ENCODE measurements at regions not wholly inside any gene's neighbourhood (a gene's known extent, or its start where the extent isn't known, plus 50 kb on each side); places are given as distances from the start of the nearest gene placed in this dataset.
"Not testable (repeated sequence)": the region's sequence is repeated elsewhere in the genome, so short reads cannot be mapped to it uniquely, and the experiment has no call there.

GRCh38 chrX:829145-829544 lies 198.6 kb downstream of the SHOX start:
- DNase-seq = no peak

GRCh38 chrX:828411-828959 lies 197.9 kb downstream of the SHOX start:
- no peak for DNase-seq

GRCh38 chrX:826448-826847 lies 195.9 kb downstream of the SHOX start:
- DNase-seq = no peak

- DNase-seq = no peak
These were observed 195.4 kb downstream of the SHOX start for GRCh38 chrX:825991-826390.

- not testable (repeated sequence) for DNase-seq
These were observed 192.5 kb downstream of the SHOX start for GRCh38 chrX:823073-823472.

- DNase-seq = no peak
These were observed 190.9 kb downstream of the SHOX start for GRCh38 chrX:821327-822107.

GRCh38 chrX:819684-820083 lies 189.1 kb downstream of the SHOX start:
- no peak for DNase-seq

- DNase-seq = no peak
These were observed 187.2 kb downstream of the SHOX start for GRCh38 chrX:817759-818300.

GRCh38 chrX:817147-817546 lies 186.6 kb downstream of the SHOX start:
- DNase-seq = not testable (repeated sequence)

- no peak for DNase-seq
These were observed 185.8 kb downstream of the SHOX start for GRCh38 chrX:816411-816810.

GRCh38 chrX:810186-810585 lies 179.6 kb downstream of the SHOX start:
- DNase-seq = no peak

GRCh38 chrX:809081-809480 lies 178.5 kb downstream of the SHOX start:
- no peak for DNase-seq

- DNase-seq = no peak
These were observed 176.0 kb downstream of the SHOX start for GRCh38 chrX:806586-806985.

GRCh38 chrX:805988-806387 lies 175.4 kb downstream of the SHOX start:
- no peak for DNase-seq

GRCh38 chrX:805103-805670 lies 174.6 kb downstream of the SHOX start:
- DNase-seq = no peak

- no peak for DNase-seq
These were observed 172.3 kb downstream of the SHOX start for GRCh38 chrX:802846-803245.

GRCh38 chrX:799808-800207 lies 169.2 kb downstream of the SHOX start:
- no peak for DNase-seq

- DNase-seq = no peak
These were observed 163.7 kb downstream of the SHOX start for GRCh38 chrX:794311-794710.

GRCh38 chrX:793216-793770 lies 162.7 kb downstream of the SHOX start:
- no peak for DNase-seq

GRCh38 chrX:791479-792034 lies 161.0 kb downstream of the SHOX start:
- DNase-seq = no peak

- no peak for DNase-seq
These were observed 160.3 kb downstream of the SHOX start for GRCh38 chrX:790783-791360.

GRCh38 chrX:790041-790506 lies 159.5 kb downstream of the SHOX start:
- DNase-seq = no peak

- DNase-seq = no peak
These were observed 158.5 kb downstream of the SHOX start for GRCh38 chrX:789096-789495.

All from CD4-positive, alpha-beta T cell treated with Interleukin-17A for 1 hour (primary cell).